A549 (cell line): ENCODE measurements at regions not wholly inside any gene's neighbourhood (a gene's known extent, or its start where the extent isn't known, plus 50 kb on each side); places are given as distances from the start of the nearest gene placed in this dataset.

Experiments
- ATAC-seq, 2 experiments: fragments of 200-7000 bp in 1 of 2; fragments of >200 bp in 1 of 2; cut with Nextera tagmentation in 1 of 2; cut with Tn5 transposase in 1 of 2; 3 replicates each; pipeline versions ENCODE4 v1.8.0 to v1.9.1; 2018 to 2020; ENCODE audit warnings: mild to moderate bottlenecking in 1 of 2, moderate library complexity in 1 of 2
- CTCF ChIA-PET: fragments of 300-600 bp; sonication (Branson Sonifier 250); formaldehyde crosslinking; extraction: SDS; loops from one replicate; lab custom pipeline; 2021; ENCODE audit warnings: antibody characterized with exemption, inconsistent platforms; lab: Yijun Ruan, JAX
- POLR2A ChIA-PET: fragments of 350-600 bp; formaldehyde crosslinking; extraction: SDS; loops from one replicate; lab custom pipeline; 2021; ENCODE audit warnings: antibody characterized with exemption, inconsistent platforms; lab: Yijun Ruan, JAX
- DNase-seq, 2 experiments: peaks; one replicate each; pipeline versions ENCODE4 v3.0.0 to v3.0.0-alpha.2; 2011 to 2016; ENCODE audit warnings: low read depth in 1 of 2, low spot score in 1 of 2
- FAIRE-seq: peaks from 2 replicates; lab custom pipeline; 2011; peaks lifted over from hg19 to GRCh38; lab: Jason Lieb, UNC
- H3K27ac ChIP-seq, 2 experiments: fragments of >200 bp; sonication (Bioruptor Twin); formaldehyde crosslinking; 3 replicates each; pipeline ENCODE4 v1.5.1; 2016 to 2017
- H3K4me1 ChIP-seq: fragments of >200 bp; sonication (Bioruptor Twin); formaldehyde crosslinking; 3 replicates; pipeline ENCODE4 v1.6.1; 2016
- H3K4me2 ChIP-seq: fragments of >200 bp; sonication (Bioruptor Twin); formaldehyde crosslinking; 3 replicates; pipeline ENCODE4 v1.6.1; 2016
- H3K4me3 ChIP-seq: fragments of >200 bp; sonication (Bioruptor Twin); formaldehyde crosslinking; 3 replicates; pipeline ENCODE4 v1.5.1; 2016
- H3K9me3 ChIP-seq: fragments of >200 bp; sonication (Bioruptor Twin); formaldehyde crosslinking; 3 replicates; pipeline ENCODE4 v1.6.1; 2016
- ATOH8 ChIP-seq: fragments of 250-450 bp; sonication (Bioruptor Pico); IDR thresholded peaks from 2 replicates; pipeline ENCODE4 v1.5.0; 2020; ENCODE audit warnings: low read depth, mild to moderate bottlenecking, moderate library complexity
- BHLHE40 ChIP-seq: IDR thresholded peaks from 2 replicates; pipeline ENCODE4 v1.6.1; 2012; ENCODE audit warnings: low read depth, low read length, inconsistent platforms
- CBX8 ChIP-seq: fragments of 200-600 bp; sonication (generic); IDR thresholded peaks from 2 replicates; pipeline ENCODE4 v1.6.1; 2016
- E2F6 ChIP-seq: IDR thresholded peaks from 2 replicates; pipeline ENCODE4 v1.6.1; 2012; ENCODE audit warnings: low read depth, borderline replicate concordance
- EHF ChIP-seq: fragments of 250-450 bp; sonication (Bioruptor Pico); IDR thresholded peaks from 2 replicates; pipeline ENCODE4 v1.5.0; 2020; ENCODE audit warnings: mild to moderate bottlenecking
- EHMT2 ChIP-seq: fragments of 200-600 bp; sonication (generic); IDR thresholded peaks from 2 replicates; pipeline ENCODE4 v1.6.1; 2016; ENCODE audit warnings: antibody characterized with exemption, low read depth, mild to moderate bottlenecking, moderate library complexity
- ESRRA ChIP-seq: fragments of 150-350 bp; IDR thresholded peaks from 2 replicates; pipeline ENCODE4 v1.6.1; 2014; ENCODE audit warnings: mild to moderate bottlenecking, low read length, borderline replicate concordance
- FOSL2 ChIP-seq, 2 experiments: fragments of 450-650 bp in 1 of 2; fragments of >200 bp in 1 of 2; sonication (Bioruptor Twin) in 1 of 2; formaldehyde crosslinking; IDR thresholded peaks; 2 replicates each; pipeline versions ENCODE4 v1.5.0 to v1.6.1; 2016 to 2020; ENCODE audit warnings: mild to moderate bottlenecking in 1 of 2, moderate library complexity in 1 of 2
- HMGXB4 ChIP-seq: fragments of 250-450 bp; sonication (Bioruptor Pico); IDR thresholded peaks from 2 replicates; pipeline ENCODE4 v1.5.0; 2021; ENCODE audit warnings: mild to moderate bottlenecking, moderate library complexity, borderline replicate concordance
- HOXA7 ChIP-seq: fragments of 250-450 bp; sonication (Bioruptor Pico); IDR thresholded peaks from 2 replicates; pipeline ENCODE4 v1.5.0; 2020; ENCODE audit warnings: mild to moderate bottlenecking, moderate library complexity
- JUNB ChIP-seq: fragments of >200 bp; sonication (Bioruptor Twin); formaldehyde crosslinking; IDR thresholded peaks from 2 replicates; pipeline ENCODE4 v1.6.1; 2016
- KDM1A ChIP-seq: fragments of 200-600 bp; sonication (generic); IDR thresholded peaks from 2 replicates; pipeline ENCODE4 v1.6.1; 2016; ENCODE audit warnings: low read depth, mild to moderate bottlenecking
- MAFK ChIP-seq: fragments of 450-650 bp; IDR thresholded peaks from 2 replicates; pipeline ENCODE4 v1.6.1; 2014; ENCODE audit not compliant: partially characterized antibody
- MAX ChIP-seq: IDR thresholded peaks from 2 replicates; pipeline ENCODE4 v1.6.1; 2012
- POLR2A ChIP-seq: IDR thresholded peaks from 2 replicates; pipeline ENCODE4 v1.6.1; 2012; ENCODE audit warnings: mild to moderate bottlenecking, low read length
- POLR2AphosphoS2 ChIP-seq: conservative IDR thresholded peaks from 2 replicates; pipeline ENCODE4 v1.6.1; 2012; ENCODE audit warnings: low read length, improper control_type of control experiment, inconsistent platforms
- RCOR1 ChIP-seq: fragments of 150-350 bp; IDR thresholded peaks from 2 replicates; pipeline ENCODE4 v1.6.1; 2014; ENCODE audit warnings: antibody characterized with exemption, low read length, low read depth
- RNF2 ChIP-seq: fragments of 200-600 bp; sonication (generic); IDR thresholded peaks from 2 replicates; pipeline ENCODE4 v1.6.1; 2016; ENCODE audit warnings: low read depth, mild to moderate bottlenecking, antibody characterized with exemption, moderate library complexity, borderline replicate concordance
- SREBF2 ChIP-seq: fragments of 450-650 bp; IDR thresholded peaks from 2 replicates; pipeline ENCODE4 v1.6.1; 2014; ENCODE audit warnings: mild to moderate bottlenecking, moderate library complexity
- ZC3H11A ChIP-seq: fragments of 450-650 bp; IDR thresholded peaks from 2 replicates; pipeline ENCODE4 v1.6.1; 2014; ENCODE audit warnings: antibody characterized with exemption, mild to moderate bottlenecking
- ZFP36 ChIP-seq: fragments of 450-650 bp; IDR thresholded peaks from 2 replicates; pipeline ENCODE4 v1.6.1; 2014; ENCODE audit warnings: borderline replicate concordance; ENCODE audit not compliant: partially characterized antibody
- WGBS: methylation state at CpG from one replicate; pipeline ENCODE4 v1.1.6; 2017; ENCODE audit errors: missing lambda C conversion rate; 5-methylcytosine and 5-hydroxymethylcytosine counted together

GRCh38 chr21:32844653-32845436 lies 73.3 kb upstream of the PAXBP1 start:
- TF ChIP-seq EHF (CRISPR knock-in tag) (no peak), ATOH8 (CRISPR knock-in tag) (no peak), KDM1A (no peak), ZFP36 (no peak), MAFK (peak; percentile 30), FOSL2 (IDR thresholded peaks at IDR 0.05) (no peak), FOSL2 (CRISPR knock-in tag; IDR thresholded peaks at IDR 0.05) (no peak), HOXA7 (CRISPR knock-in tag) (no peak), ESRRA (no peak)
- H3K4me2 ChIP-seq, result no peak overlapping the region
- ATAC-seq, result peak; percentile 66; a peak in 3 of 6 replicates
- no peak for FAIRE-seq
- DNase-seq, result peak; percentile 11 to 40
- H3K4me1 ChIP-seq, result peaks cover 3% of the 10 kb centered on the region; the same call in 1 of the 3 replicates
- CTCF ChIA-PET, result interaction anchor here (1.3 to 1.6 kb wide), 2 partner anchors 19 to 96 kb away, joined by 3 read pairs; no protein-coding TSS in a partner anchor
- 56% methylated on average over 13 of the region's 14 CpGs for WGBS
- H3K27ac ChIP-seq, result no peak overlapping the region
- no peak overlapping the region for H3K4me3 ChIP-seq
- H3K9me3 ChIP-seq, result no peaks in the 10 kb centered on the region
- POLR2A ChIA-PET, result no interaction called here

- ChIA-PET CTCF (interaction anchor here (1.0 to 1.5 kb wide), 3 partner anchors 26 to 82 kb away, joined by 3 to 6 read pairs (median 3); no protein-coding TSS in a partner anchor), POLR2A (no interaction called here)
- no peak overlapping the region for H3K27ac ChIP-seq
- no peak overlapping the region for H3K4me3 ChIP-seq
- FAIRE-seq (no peak), DNase-seq (no peak), ATAC-seq (no peak)
- WGBS, result 100% methylated on average over 1 of the region's 4 CpGs
- H3K9me3 ChIP-seq, result no peaks in the 10 kb centered on the region
- H3K4me2 ChIP-seq, result no peak overlapping the region
- TF ChIP-seq HMGXB4 (CRISPR knock-in tag), result no peak
- no peaks in the 10 kb centered on the region for H3K4me1 ChIP-seq
These were observed 87.1 kb upstream of the PAXBP1 start for GRCh38 chr21:32858628-32859027.

GRCh38 chr21:32860399-32860798 lies 88.8 kb upstream of the PAXBP1 start:
- Histone ChIP-seq H3K4me1 (no peaks in the 10 kb centered on the region), H3K4me2 (no peak overlapping the region), H3K27ac (no peak overlapping the region), H3K9me3 (no peaks in the 10 kb centered on the region), H3K4me3 (no peak overlapping the region)
- ChIA-PET POLR2A (no interaction called here), CTCF (no interaction called here)
- FAIRE-seq (no peak), DNase-seq (no peak), ATAC-seq (no peak)
- TF ChIP-seq POLR2A, result no peak
- no peak for TF ChIP-seq BHLHE40
- TF ChIP-seq RCOR1, result no peak
- TF ChIP-seq CBX8, result no peak
- no peak for TF ChIP-seq JUNB
- TF ChIP-seq POLR2AphosphoS2, result no peak
- TF ChIP-seq SREBF2, result no peak
- TF ChIP-seq RNF2, result no peak
- no peak for TF ChIP-seq ZFP36
- TF ChIP-seq EHMT2, result no peak
- no peak for TF ChIP-seq E2F6
- TF ChIP-seq MAX, result no peak
- no peak for TF ChIP-seq FOSL2 (IDR thresholded peaks at IDR 0.05)
- TF ChIP-seq FOSL2 (CRISPR knock-in tag; IDR thresholded peaks at IDR 0.05), result no peak
- no peak for TF ChIP-seq ZC3H11A
